A673 (cell line): ENCODE measurements at regions not wholly inside any gene's neighbourhood (a gene's known extent, or its start where the extent isn't known, plus 50 kb on each side); places are given as distances from the start of the nearest gene placed in this dataset.

Source experiments
- BruUV-seq: library from RNA; stranded (reverse); fragments of 400-500 nt; replicated peaks from 2 replicates; lab custom pipeline; 2021; lab: Mats Ljungman, UMichigan
- CTCF ChIA-PET: fragments of 300-600 bp; sonication (Branson Sonifier 250); formaldehyde crosslinking; loops from one replicate; lab custom pipeline; 2022; ENCODE audit warnings: antibody characterized with exemption; lab: Charles Lee
- POLR2A ChIA-PET: fragments of 300-600 bp; sonication (Branson Sonifier 250); formaldehyde crosslinking; loops from one replicate; lab custom pipeline; 2022; ENCODE audit warnings: antibody characterized with exemption; ENCODE audit not compliant: low non-redundant PET; lab: Charles Lee
- DNase-seq: peaks from one replicate; pipeline ENCODE4 v3.0.0-alpha.2; 2015; ENCODE audit warnings: low spot score
- H3K27ac ChIP-seq: fragments of 200-600 bp; sonication (generic); 2 replicates; pipeline ENCODE4 v1.5.1; 2016; ENCODE audit warnings: mixed run types, low read depth, mild to moderate bottlenecking, mixed read lengths, antibody characterized with exemption, low read length; ENCODE audit not compliant: poor library complexity, severe bottlenecking
- H3K27me3 ChIP-seq: fragments of 200-600 bp; sonication (generic); replicated peaks from 2 replicates; pipeline ENCODE4 v1.6.1; 2017; ENCODE audit warnings: mixed run types, low read depth, mild to moderate bottlenecking, mixed read lengths, antibody characterized with exemption, low read length; ENCODE audit not compliant: insufficient read depth, poor library complexity
- H3K36me3 ChIP-seq: fragments of 200-600 bp; sonication (generic); 2 replicates; pipeline ENCODE4 v1.6.1; 2016; ENCODE audit warnings: mixed run types, mild to moderate bottlenecking, mixed read lengths, antibody characterized with exemption, low read length; ENCODE audit not compliant: insufficient read depth, poor library complexity, severe bottlenecking
- H3K4me1 ChIP-seq: fragments of 200-600 bp; sonication (generic); 2 replicates; pipeline ENCODE4 v1.6.1; 2017; ENCODE audit warnings: mixed run types, mild to moderate bottlenecking, mixed read lengths, antibody characterized with exemption, low read length; ENCODE audit not compliant: insufficient read depth, poor library complexity, severe bottlenecking
- H3K4me3 ChIP-seq: fragments of 200-600 bp; sonication (generic); 2 replicates; pipeline ENCODE4 v1.5.1; 2016; ENCODE audit warnings: low read depth, mixed run types, mild to moderate bottlenecking, mixed read lengths, low read length; ENCODE audit not compliant: poor library complexity, severe bottlenecking
- H3K9me3 ChIP-seq: fragments of 200-600 bp; sonication (generic); 2 replicates; pipeline ENCODE4 v1.6.1; 2016; ENCODE audit warnings: mixed run types, low read depth, mild to moderate bottlenecking, mixed read lengths, antibody characterized with exemption, low read length; ENCODE audit not compliant: poor library complexity, severe bottlenecking
- CTCF ChIP-seq: fragments of 300-800, 200-600 bp; sonication (generic); conservative IDR thresholded peaks from 2 replicates; pipeline ENCODE4 v1.5.1; 2017; ENCODE audit warnings: low read depth, mild to moderate bottlenecking, antibody characterized with exemption, low read length, moderate library complexity, mixed read lengths
- EZH2 ChIP-seq: fragments of 200-600 bp; sonication (generic); IDR thresholded peaks from 2 replicates; pipeline ENCODE4 v1.6.1; 2017; ENCODE audit warnings: borderline replicate concordance, low read depth, mild to moderate bottlenecking, mixed read lengths, antibody characterized with exemption, low read length; ENCODE audit not compliant: poor library complexity, severe bottlenecking
- intact Hi-C: fragments of 100-400 bp; cut with micrococcal nuclease; formaldehyde crosslinking; loops from one replicate; pipeline ENCODE4 v1.10.0; 2022; ENCODE audit not compliant: unreplicated experiment

GRCh38 chr10:43952760-43953159, 304.1 kb upstream of the ZNF32 start:
- CTCF ChIA-PET, result no interaction called here
- POLR2A ChIA-PET, result no interaction called here
- Histone ChIP-seq H3K4me1 (peaks cover 16% of the 10 kb centered on the region), H3K4me3 (no peak overlapping the region), H3K9me3 (no peaks in the 10 kb centered on the region), H3K27me3 (no peaks in the 10 kb centered on the region), H3K36me3 (no peaks in the 10 kb centered on the region), H3K27ac (no peak overlapping the region)
- no TSS peak for BruUV-seq
- intact Hi-C loops, result no loop called here
- TF ChIP-seq CTCF (no peak), EZH2 (no peak)
- no peak for DNase-seq

GRCh38 chr10:43949351-43949750, 300.7 kb upstream of the ZNF32 start:
- ChIA-PET CTCF (no interaction called here), POLR2A (no interaction called here)
- no peak overlapping the region for H3K27ac ChIP-seq
- BruUV-seq, result no TSS peak
- peak; percentile 82 for DNase-seq
- peaks cover 26% of the 10 kb centered on the region for H3K4me1 ChIP-seq
- H3K36me3 ChIP-seq, result no peaks in the 10 kb centered on the region
- no peak for TF ChIP-seq EZH2
- TF ChIP-seq CTCF, result no peak
- no peaks in the 10 kb centered on the region for H3K27me3 ChIP-seq
- intact Hi-C loops, result no loop called here
- H3K4me3 ChIP-seq, result no peak overlapping the region
- H3K9me3 ChIP-seq, result no peaks in the 10 kb centered on the region

- no peak for DNase-seq
- POLR2A ChIA-PET, result no interaction called here
- no peaks in the 10 kb centered on the region for H3K36me3 ChIP-seq
- BruUV-seq, result no TSS peak
- no peak overlapping the region for H3K4me3 ChIP-seq
- H3K4me1 ChIP-seq, result peaks cover 27% of the 10 kb centered on the region
- CTCF ChIA-PET, result no interaction called here
- intact Hi-C loops, result no loop called here
- no peak for TF ChIP-seq EZH2
- no peak overlapping the region for H3K27ac ChIP-seq
- no peaks in the 10 kb centered on the region for H3K9me3 ChIP-seq
- no peaks in the 10 kb centered on the region for H3K27me3 ChIP-seq
These were observed 297.8 kb upstream of the ZNF32 start for GRCh38 chr10:43946445-43946844.

GRCh38 chr10:43945908-43946307, 297.2 kb upstream of the ZNF32 start:
- ChIA-PET POLR2A (no interaction called here), CTCF (no interaction called here)
- no peak overlapping the region for H3K27ac ChIP-seq
- intact Hi-C loops, result no loop called here
- H3K4me1 ChIP-seq, result peaks cover 27% of the 10 kb centered on the region
- no peaks in the 10 kb centered on the region for H3K36me3 ChIP-seq
- DNase-seq, result no peak
- TF ChIP-seq EZH2, result no peak
- no peak for TF ChIP-seq CTCF
- no peaks in the 10 kb centered on the region for H3K9me3 ChIP-seq
- no TSS peak for BruUV-seq
- H3K4me3 ChIP-seq, result no peak overlapping the region
- H3K27me3 ChIP-seq, result no peaks in the 10 kb centered on the region
